Right renal cortex interstitium (tissue), 3 donors: ENCODE measurements at regions not wholly inside any gene's neighbourhood (a gene's known extent, or its start where the extent isn't known, plus 50 kb on each side); places are given as distances from the start of the nearest gene placed in this dataset.

Experiments
- DNase-seq, 3 donors: peaks; one replicate each; pipeline ENCODE4 v3.0.0-alpha.2; 2013; ENCODE audit warnings: low read depth in 3 of 3, low spot score in 2 of 3

- no peak for DNase-seq
These were observed 167.4 kb downstream of the TNFSF18 start for GRCh38 chr1:172883387-172883791.

- no peak for DNase-seq
These were observed 166.9 kb downstream of the TNFSF18 start for GRCh38 chr1:172883844-172884243.

- no peak for DNase-seq
These were observed 165.3 kb downstream of the TNFSF18 start for GRCh38 chr1:172885411-172885810.

GRCh38 chr1:172885971-172886370 lies 164.8 kb downstream of the TNFSF18 start:
- DNase-seq, result no peak

GRCh38 chr1:172887162-172887561 lies 163.6 kb downstream of the TNFSF18 start:
- no peak for DNase-seq

GRCh38 chr1:172893146-172893841 lies 157.4 kb downstream of the TNFSF18 start:
- no peak for DNase-seq

GRCh38 chr1:172894349-172895049 lies 156.2 kb downstream of the TNFSF18 start:
- DNase-seq, result no peak

GRCh38 chr1:172895050-172895460 lies 155.7 kb downstream of the TNFSF18 start:
- DNase-seq, result no peak

GRCh38 chr1:172895761-172896160 lies 155.0 kb downstream of the TNFSF18 start:
- DNase-seq, result no peak

GRCh38 chr1:172897738-172898137 lies 153.0 kb downstream of the TNFSF18 start:
- no peak for DNase-seq

GRCh38 chr1:172898866-172899265 lies 151.9 kb downstream of the TNFSF18 start:
- no peak for DNase-seq

GRCh38 chr1:172900376-172900997 lies 150.3 kb downstream of the TNFSF18 start:
- no peak for DNase-seq

- DNase-seq, result no peak
These were observed 148.5 kb downstream of the TNFSF18 start for GRCh38 chr1:172902200-172902599.

GRCh38 chr1:172902861-172903381 lies 147.8 kb downstream of the TNFSF18 start:
- no peak for DNase-seq

GRCh38 chr1:172903581-172904220 lies 147.0 kb downstream of the TNFSF18 start:
- DNase-seq, result no peak

GRCh38 chr1:172905452-172905851 lies 145.3 kb downstream of the TNFSF18 start:
- no peak for DNase-seq

- DNase-seq, result no peak
These were observed 143.8 kb downstream of the TNFSF18 start for GRCh38 chr1:172906778-172907592.

GRCh38 chr1:172907834-172908326 lies 142.9 kb downstream of the TNFSF18 start:
- DNase-seq, result no peak

- DNase-seq, result no peak
These were observed 141.0 kb downstream of the TNFSF18 start for GRCh38 chr1:172909606-172910326.
